WTC11 (cell line): ENCODE measurements at regions not wholly inside any gene's neighbourhood (a gene's known extent, or its start where the extent isn't known, plus 50 kb on each side); places are given as distances from the start of the nearest gene placed in this dataset.

Experiments used
- ATAC-seq: fragments of 200-7000 bp; cut with Tn5 transposase; 2 replicates; pipeline ENCODE4 v1.10.0; 2021; ENCODE audit warnings: mild to moderate bottlenecking, moderate library complexity
- CTCF ChIA-PET: fragments of 300-600 bp; sonication (Branson Sonifier 250); formaldehyde crosslinking; loops from one replicate; lab custom pipeline; 2021; ENCODE audit warnings: antibody characterized with exemption; lab: Charles Lee
- POLR2A ChIA-PET: fragments of 350-600 bp; sonication (Branson Sonifier 250); formaldehyde crosslinking; loops from one replicate; lab custom pipeline; 2021; ENCODE audit warnings: antibody characterized with exemption; lab: Charles Lee
- DNase-seq: peaks from one replicate; pipeline ENCODE4 v3.0.0; 2021; ENCODE audit warnings: low spot score
- H3K27ac Mint-ChIP-seq: 2 replicates; pipeline ENCODE4 v1.8.0; 2021; ENCODE audit warnings: mixed read lengths
- H3K27me3 Mint-ChIP-seq: 2 replicates; pipeline ENCODE4 v1.8.0; 2021; ENCODE audit warnings: low read depth, mild to moderate bottlenecking, moderate library complexity, mixed read lengths
- H3K36me3 Mint-ChIP-seq: 2 replicates; pipeline ENCODE4 v1.8.0; 2021; ENCODE audit warnings: mixed read lengths
- H3K4me1 Mint-ChIP-seq: 2 replicates; pipeline ENCODE4 v1.8.0; 2022; ENCODE audit warnings: mixed read lengths
- H3K4me3 Mint-ChIP-seq: 2 replicates; pipeline ENCODE4 v1.8.0; 2021; ENCODE audit warnings: mild to moderate bottlenecking, moderate library complexity, mixed read lengths
- H3K9me3 Mint-ChIP-seq: 2 replicates; pipeline ENCODE4 v1.8.0; 2021; ENCODE audit warnings: mixed read lengths
- ATF1 ChIP-seq: sonication (generic); formaldehyde crosslinking; IDR thresholded peaks from 2 replicates; pipeline ENCODE4 v1.8.1; 2023; ENCODE audit warnings: mild to moderate bottlenecking, moderate library complexity, missing genetic modification reagents
- CREM ChIP-seq: sonication (generic); formaldehyde crosslinking; IDR thresholded peaks from 2 replicates; pipeline ENCODE4 v1.8.1; 2022; ENCODE audit warnings: mild to moderate bottlenecking, missing genetic modification reagents, moderate library complexity
- ELF4 ChIP-seq: sonication (generic); formaldehyde crosslinking; IDR thresholded peaks from 2 replicates; pipeline ENCODE4 v1.8.1; 2022; ENCODE audit warnings: low read depth, mild to moderate bottlenecking, moderate library complexity, missing genetic modification reagents
- FOXJ3 ChIP-seq: sonication (generic); formaldehyde crosslinking; IDR thresholded peaks from 2 replicates; pipeline ENCODE4 v1.9.0; 2021; ENCODE audit warnings: missing genetic modification reagents, mild to moderate bottlenecking, borderline replicate concordance
- FOXP1 ChIP-seq: sonication (generic); formaldehyde crosslinking; IDR thresholded peaks from 2 replicates; pipeline ENCODE4 v1.8.0; 2022; ENCODE audit warnings: missing genetic modification reagents, mild to moderate bottlenecking, moderate library complexity, borderline replicate concordance
- GTF2I ChIP-seq: fragments of 250-450 bp; sonication (Bioruptor Pico); conservative IDR thresholded peaks from 2 replicates; pipeline ENCODE4 v1.4.0; 2021; ENCODE audit warnings: mild to moderate bottlenecking
- KAT7 ChIP-seq: sonication (generic); formaldehyde crosslinking; IDR thresholded peaks from 2 replicates; pipeline ENCODE4 v1.8.1; 2023; ENCODE audit warnings: missing genetic modification reagents, mild to moderate bottlenecking, borderline replicate concordance
- SOX15 ChIP-seq: fragments of 250-450 bp; sonication (Bioruptor Pico); IDR thresholded peaks from 2 replicates; pipeline ENCODE4 v1.9.0; 2021; ENCODE audit warnings: mild to moderate bottlenecking
- ZNF317 ChIP-seq: sonication (generic); formaldehyde crosslinking; IDR thresholded peaks from 2 replicates; pipeline ENCODE4 v1.8.1; 2023; ENCODE audit warnings: low read depth, mild to moderate bottlenecking, moderate library complexity, missing genetic modification reagents, borderline replicate concordance
- TF ChIP-seq, protein P1 (sequence below): sonication (generic); formaldehyde crosslinking; IDR thresholded peaks from 2 replicates; pipeline ENCODE4 v1.8.1; 2023; ENCODE audit warnings: mild to moderate bottlenecking, missing genetic modification reagents, borderline replicate concordance
- TF ChIP-seq, protein P2 (sequence below): sonication (generic); formaldehyde crosslinking; IDR thresholded peaks from 2 replicates; pipeline ENCODE4 v1.8.1; 2023; ENCODE audit warnings: mild to moderate bottlenecking, missing genetic modification reagents, moderate library complexity
- TF ChIP-seq, protein P3 (sequence below): sonication (generic); formaldehyde crosslinking; IDR thresholded peaks from 2 replicates; pipeline ENCODE4 v1.8.1; 2023; ENCODE audit warnings: mild to moderate bottlenecking, missing genetic modification reagents
- TF ChIP-seq, protein P4 (sequence below): fragments of 200-600 bp; IDR thresholded peaks from 2 replicates; pipeline ENCODE4 v1.8.0; 2022; ENCODE audit warnings: antibody characterized with exemption
- TF ChIP-seq, protein P5 (sequence below): sonication (generic); formaldehyde crosslinking; IDR thresholded peaks from 2 replicates; pipeline ENCODE4 v1.8.1; 2022; ENCODE audit warnings: missing genetic modification reagents, borderline replicate concordance
- TF ChIP-seq, protein P6 (sequence below): sonication (generic); formaldehyde crosslinking; IDR thresholded peaks from 2 replicates; pipeline ENCODE4 v1.8.1; 2023; ENCODE audit warnings: mild to moderate bottlenecking, missing genetic modification reagents
- TF ChIP-seq, protein P7 (sequence below): sonication (generic); formaldehyde crosslinking; IDR thresholded peaks from 2 replicates; pipeline ENCODE4 v1.8.1; 2023; ENCODE audit warnings: mild to moderate bottlenecking, missing genetic modification reagents, moderate library complexity

DNA sequence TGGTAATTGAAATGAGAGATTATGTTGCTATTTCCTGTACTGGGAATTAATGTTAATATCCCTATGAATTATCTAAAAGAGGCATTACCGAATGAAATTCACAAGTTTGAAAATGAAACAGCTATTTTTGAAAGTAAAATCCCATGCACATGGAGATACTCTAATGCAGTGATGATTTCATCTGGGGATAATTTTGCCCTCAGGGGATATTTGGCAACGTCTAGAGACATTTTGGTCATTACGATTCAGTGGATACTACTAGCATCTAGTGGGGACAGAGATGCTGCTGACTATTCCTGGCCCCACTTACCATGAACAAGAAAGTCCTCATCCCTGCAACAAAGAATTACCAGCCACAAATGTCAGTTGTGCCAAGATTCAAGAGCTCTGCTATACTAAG is 500.9 kb downstream of the EFNA5 start:
- Mint-ChIP-seq H3K9me3 (peaks cover 51% of the 10 kb centered on the region), H3K4me3 (no peak overlapping the region), H3K4me1 (peaks cover 7% of the 10 kb centered on the region), H3K27ac (no peak overlapping the region), H3K36me3 (peaks cover 34% of the 10 kb centered on the region), H3K27me3 (peaks cover 8% of the 10 kb centered on the region)
- DNase-seq (no peak), ATAC-seq (no peak)
- POLR2A ChIA-PET: interaction anchor here (0.6 kb wide), 1 partner anchor 250 kb away, joined by 6 read pairs; no protein-coding TSS in a partner anchor
- TF ChIP-seq GTF2I (no peak), CREM (CRISPR knock-in tag) (no peak), SOX15 (CRISPR knock-in tag) (no peak), ELF4 (no peak), ZNF317 (no peak), FOXJ3 (no peak), KAT7 (no peak), ATF1 (CRISPR knock-in tag) (no peak), FOXP1 (no peak)
- TF ChIP-seq, protein P1, sequence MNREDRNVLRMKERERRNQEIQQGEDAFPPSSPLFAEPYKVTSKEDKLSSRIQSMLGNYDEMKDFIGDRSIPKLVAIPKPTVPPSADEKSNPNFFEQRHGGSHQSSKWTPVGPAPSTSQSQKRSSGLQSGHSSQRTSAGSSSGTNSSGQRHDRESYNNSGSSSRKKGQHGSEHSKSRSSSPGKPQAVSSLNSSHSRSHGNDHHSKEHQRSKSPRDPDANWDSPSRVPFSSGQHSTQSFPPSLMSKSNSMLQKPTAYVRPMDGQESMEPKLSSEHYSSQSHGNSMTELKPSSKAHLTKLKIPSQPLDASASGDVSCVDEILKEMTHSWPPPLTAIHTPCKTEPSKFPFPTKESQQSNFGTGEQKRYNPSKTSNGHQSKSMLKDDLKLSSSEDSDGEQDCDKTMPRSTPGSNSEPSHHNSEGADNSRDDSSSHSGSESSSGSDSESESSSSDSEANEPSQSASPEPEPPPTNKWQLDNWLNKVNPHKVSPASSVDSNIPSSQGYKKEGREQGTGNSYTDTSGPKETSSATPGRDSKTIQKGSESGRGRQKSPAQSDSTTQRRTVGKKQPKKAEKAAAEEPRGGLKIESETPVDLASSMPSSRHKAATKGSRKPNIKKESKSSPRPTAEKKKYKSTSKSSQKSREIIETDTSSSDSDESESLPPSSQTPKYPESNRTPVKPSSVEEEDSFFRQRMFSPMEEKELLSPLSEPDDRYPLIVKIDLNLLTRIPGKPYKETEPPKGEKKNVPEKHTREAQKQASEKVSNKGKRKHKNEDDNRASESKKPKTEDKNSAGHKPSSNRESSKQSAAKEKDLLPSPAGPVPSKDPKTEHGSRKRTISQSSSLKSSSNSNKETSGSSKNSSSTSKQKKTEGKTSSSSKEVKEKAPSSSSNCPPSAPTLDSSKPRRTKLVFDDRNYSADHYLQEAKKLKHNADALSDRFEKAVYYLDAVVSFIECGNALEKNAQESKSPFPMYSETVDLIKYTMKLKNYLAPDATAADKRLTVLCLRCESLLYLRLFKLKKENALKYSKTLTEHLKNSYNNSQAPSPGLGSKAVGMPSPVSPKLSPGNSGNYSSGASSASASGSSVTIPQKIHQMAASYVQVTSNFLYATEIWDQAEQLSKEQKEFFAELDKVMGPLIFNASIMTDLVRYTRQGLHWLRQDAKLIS (CRISPR knock-in tag): no peak
- TF ChIP-seq, protein P2, sequence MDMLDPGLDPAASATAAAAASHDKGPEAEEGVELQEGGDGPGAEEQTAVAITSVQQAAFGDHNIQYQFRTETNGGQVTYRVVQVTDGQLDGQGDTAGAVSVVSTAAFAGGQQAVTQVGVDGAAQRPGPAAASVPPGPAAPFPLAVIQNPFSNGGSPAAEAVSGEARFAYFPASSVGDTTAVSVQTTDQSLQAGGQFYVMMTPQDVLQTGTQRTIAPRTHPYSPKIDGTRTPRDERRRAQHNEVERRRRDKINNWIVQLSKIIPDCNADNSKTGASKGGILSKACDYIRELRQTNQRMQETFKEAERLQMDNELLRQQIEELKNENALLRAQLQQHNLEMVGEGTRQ (CRISPR knock-in tag): no peak
- TF ChIP-seq, protein P3, sequence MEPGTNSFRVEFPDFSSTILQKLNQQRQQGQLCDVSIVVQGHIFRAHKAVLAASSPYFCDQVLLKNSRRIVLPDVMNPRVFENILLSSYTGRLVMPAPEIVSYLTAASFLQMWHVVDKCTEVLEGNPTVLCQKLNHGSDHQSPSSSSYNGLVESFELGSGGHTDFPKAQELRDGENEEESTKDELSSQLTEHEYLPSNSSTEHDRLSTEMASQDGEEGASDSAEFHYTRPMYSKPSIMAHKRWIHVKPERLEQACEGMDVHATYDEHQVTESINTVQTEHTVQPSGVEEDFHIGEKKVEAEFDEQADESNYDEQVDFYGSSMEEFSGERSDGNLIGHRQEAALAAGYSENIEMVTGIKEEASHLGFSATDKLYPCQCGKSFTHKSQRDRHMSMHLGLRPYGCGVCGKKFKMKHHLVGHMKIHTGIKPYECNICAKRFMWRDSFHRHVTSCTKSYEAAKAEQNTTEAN (CRISPR knock-in tag): no peak
- TF ChIP-seq, protein P4, sequence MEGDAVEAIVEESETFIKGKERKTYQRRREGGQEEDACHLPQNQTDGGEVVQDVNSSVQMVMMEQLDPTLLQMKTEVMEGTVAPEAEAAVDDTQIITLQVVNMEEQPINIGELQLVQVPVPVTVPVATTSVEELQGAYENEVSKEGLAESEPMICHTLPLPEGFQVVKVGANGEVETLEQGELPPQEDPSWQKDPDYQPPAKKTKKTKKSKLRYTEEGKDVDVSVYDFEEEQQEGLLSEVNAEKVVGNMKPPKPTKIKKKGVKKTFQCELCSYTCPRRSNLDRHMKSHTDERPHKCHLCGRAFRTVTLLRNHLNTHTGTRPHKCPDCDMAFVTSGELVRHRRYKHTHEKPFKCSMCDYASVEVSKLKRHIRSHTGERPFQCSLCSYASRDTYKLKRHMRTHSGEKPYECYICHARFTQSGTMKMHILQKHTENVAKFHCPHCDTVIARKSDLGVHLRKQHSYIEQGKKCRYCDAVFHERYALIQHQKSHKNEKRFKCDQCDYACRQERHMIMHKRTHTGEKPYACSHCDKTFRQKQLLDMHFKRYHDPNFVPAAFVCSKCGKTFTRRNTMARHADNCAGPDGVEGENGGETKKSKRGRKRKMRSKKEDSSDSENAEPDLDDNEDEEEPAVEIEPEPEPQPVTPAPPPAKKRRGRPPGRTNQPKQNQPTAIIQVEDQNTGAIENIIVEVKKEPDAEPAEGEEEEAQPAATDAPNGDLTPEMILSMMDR: no peak
- TF ChIP-seq, protein P5, sequence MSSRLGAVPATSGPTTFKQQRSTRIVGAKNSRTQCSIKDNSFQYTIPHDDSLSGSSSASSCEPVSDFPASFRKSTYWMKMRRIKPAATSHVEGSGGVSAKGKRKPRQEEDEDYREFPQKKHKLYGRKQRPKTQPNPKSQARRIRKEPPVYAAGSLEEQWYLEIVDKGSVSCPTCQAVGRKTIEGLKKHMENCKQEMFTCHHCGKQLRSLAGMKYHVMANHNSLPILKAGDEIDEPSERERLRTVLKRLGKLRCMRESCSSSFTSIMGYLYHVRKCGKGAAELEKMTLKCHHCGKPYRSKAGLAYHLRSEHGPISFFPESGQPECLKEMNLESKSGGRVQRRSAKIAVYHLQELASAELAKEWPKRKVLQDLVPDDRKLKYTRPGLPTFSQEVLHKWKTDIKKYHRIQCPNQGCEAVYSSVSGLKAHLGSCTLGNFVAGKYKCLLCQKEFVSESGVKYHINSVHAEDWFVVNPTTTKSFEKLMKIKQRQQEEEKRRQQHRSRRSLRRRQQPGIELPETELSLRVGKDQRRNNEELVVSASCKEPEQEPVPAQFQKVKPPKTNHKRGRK (CRISPR knock-in tag): no peak
- TF ChIP-seq, protein P6, sequence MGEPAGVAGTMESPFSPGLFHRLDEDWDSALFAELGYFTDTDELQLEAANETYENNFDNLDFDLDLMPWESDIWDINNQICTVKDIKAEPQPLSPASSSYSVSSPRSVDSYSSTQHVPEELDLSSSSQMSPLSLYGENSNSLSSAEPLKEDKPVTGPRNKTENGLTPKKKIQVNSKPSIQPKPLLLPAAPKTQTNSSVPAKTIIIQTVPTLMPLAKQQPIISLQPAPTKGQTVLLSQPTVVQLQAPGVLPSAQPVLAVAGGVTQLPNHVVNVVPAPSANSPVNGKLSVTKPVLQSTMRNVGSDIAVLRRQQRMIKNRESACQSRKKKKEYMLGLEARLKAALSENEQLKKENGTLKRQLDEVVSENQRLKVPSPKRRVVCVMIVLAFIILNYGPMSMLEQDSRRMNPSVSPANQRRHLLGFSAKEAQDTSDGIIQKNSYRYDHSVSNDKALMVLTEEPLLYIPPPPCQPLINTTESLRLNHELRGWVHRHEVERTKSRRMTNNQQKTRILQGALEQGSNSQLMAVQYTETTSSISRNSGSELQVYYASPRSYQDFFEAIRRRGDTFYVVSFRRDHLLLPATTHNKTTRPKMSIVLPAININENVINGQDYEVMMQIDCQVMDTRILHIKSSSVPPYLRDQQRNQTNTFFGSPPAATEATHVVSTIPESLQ: no peak
- TF ChIP-seq, protein P7, sequence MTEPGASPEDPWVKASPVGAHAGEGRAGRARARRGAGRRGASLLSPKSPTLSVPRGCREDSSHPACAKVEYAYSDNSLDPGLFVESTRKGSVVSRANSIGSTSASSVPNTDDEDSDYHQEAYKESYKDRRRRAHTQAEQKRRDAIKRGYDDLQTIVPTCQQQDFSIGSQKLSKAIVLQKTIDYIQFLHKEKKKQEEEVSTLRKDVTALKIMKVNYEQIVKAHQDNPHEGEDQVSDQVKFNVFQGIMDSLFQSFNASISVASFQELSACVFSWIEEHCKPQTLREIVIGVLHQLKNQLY (CRISPR knock-in tag): no peak
- CTCF ChIA-PET: no interaction called here
